HG03342 (cell line): ENCODE measurements at regions not wholly inside any gene's neighbourhood (a gene's known extent, or its start where the extent isn't known, plus 50 kb on each side); places are given as distances from the start of the nearest gene placed in this dataset.

Source experiments
- ATAC-seq: cut with Tn5 transposase; IDR thresholded peaks from one replicate; pipeline ENCODE4 v1.9.1; 2021; ENCODE audit warnings: mild to moderate bottlenecking, moderate library complexity; ENCODE audit not compliant: unreplicated experiment

DNA sequence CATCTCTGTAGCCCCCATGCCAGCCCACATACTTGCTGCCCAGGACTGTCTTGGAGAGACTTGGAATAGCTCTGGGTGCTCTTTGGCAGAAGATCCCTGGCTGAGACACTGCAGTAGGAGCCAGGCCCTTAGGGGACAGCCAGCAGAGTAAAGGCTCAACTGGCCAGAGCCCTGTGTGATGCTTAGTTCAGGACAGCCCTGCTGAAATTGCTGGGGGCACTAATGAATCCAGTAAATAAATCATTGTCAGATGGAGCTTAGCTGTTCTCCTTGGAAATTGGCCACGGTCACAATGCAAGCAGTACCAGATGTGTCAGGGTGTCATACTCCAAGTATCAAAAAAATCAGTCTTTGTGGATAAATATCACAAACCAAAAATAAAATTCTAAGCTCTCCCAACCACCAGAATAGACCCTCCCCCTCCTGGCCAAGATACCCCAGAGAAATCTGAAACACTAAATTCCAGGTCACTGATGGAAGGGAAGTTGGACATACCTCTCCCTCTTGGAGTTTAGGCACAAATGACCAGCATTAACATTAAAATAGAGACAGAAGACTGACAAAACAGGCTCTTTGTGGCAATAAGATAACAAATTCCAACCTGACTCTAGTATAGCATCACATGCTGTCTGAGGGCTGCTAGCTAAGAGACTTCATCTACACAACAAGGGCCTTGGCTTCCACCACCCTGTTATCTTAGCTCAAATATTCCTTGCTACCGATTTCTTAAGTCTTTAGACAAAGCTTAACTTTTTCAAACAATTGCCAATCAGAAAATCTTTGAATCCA lies 83.2 kb upstream of the DNAH14 start:
- ATAC-seq: no peak

DNA sequence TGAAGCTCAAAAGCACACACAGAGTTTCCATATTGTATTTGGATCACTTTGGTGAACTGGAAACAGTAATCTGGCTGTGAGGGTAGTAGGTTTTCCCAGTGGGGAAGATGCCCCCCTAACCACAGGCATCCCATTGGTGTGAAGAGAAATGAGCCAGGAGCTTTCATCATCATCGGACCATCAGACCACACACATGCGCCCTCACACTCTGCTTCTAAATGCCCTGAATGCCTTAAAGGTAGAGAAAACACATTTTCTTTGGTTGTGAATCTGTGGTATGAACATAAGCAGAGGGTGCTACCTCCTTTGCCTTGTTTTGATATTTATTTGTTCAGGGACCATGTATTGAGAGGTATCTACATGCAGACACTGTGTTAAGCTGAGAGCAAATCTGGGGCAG lies 79.0 kb upstream of the DNAH14 start:
- no peak for ATAC-seq

DNA sequence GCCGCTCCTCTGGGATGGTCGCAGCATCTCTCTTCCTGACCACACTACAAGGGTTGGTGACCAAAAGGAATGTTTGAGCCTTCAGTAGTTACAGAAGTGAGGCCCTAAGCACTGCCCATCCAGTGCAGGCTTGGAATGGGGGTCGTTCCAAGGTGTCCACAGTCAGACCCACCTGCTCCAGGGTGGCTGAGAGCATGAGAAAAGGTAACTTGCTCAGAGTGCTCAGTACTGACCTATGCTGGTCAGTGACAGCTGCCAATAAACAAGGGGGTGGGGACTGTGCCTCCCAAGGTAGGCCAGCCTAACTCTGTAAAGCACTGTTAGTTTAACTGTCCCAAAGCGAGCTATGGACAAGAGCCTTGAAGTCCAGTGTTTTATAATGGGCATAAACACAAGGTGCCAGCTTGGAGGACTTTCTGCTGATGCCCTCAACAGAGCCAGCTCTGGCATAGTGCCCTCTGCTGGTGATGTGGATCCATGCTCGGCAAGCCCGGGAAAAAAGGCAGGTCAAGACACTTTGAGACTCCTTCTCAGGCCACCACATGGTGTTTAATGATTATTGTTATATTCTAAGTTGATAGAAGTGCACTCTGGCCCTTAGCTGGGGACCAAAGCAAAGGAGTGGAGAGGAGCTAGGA lies 78.1 kb upstream of the DNAH14 start:
- ATAC-seq: peak; percentile 73

DNA sequence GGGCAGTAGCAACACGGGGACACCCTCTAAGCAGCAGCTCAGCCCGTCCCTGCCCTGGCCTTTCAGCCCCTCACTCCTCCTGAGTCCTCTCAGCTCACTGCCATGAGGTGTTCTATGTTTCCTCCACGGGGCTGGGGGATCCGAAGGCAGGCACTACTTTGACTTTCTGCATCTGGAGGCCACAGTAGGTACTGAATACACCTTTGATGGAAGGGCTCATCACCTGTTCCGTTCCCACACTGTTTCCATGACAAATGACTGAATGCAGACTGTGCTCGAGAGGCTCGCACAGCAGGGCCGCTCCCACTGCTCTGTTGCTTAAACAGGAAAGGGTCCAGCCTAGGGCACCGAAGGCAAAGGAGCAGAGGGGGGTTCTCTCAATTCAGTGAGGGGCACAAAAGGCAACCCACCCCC lies 77.6 kb upstream of the DNAH14 start:
- peak; percentile 21 for ATAC-seq

DNA sequence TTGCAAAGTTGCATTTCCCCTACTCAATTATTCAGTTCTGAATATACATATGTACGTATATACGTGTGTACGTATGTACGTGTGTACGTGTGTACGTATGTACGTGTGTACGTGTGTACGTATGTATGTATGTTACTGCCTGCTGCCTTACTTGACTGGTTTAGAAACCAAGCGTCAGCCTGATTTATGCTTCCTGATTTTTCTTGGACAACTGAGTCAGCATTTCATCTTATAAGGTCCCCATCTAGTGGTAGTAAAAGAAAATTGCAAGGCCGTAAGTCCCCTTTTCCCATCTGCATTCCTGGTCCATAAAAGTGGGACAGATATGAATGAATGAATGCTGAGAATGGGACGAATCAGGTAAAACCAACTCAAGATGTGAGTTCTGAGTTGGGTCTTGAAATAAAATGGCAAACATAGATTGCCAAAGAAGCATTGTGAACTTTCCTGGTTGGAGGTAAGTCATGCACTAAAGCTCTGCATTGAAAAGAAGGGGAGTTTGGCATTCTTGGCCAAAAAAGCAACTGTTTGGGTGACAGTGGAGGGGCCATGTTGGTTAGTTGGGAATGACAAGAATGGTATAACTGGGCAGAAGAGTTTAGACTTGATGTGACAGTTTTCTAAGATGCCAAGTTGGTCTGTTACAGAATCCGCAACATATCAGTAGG lies 76.4 kb upstream of the DNAH14 start:
- no peak for ATAC-seq

DNA sequence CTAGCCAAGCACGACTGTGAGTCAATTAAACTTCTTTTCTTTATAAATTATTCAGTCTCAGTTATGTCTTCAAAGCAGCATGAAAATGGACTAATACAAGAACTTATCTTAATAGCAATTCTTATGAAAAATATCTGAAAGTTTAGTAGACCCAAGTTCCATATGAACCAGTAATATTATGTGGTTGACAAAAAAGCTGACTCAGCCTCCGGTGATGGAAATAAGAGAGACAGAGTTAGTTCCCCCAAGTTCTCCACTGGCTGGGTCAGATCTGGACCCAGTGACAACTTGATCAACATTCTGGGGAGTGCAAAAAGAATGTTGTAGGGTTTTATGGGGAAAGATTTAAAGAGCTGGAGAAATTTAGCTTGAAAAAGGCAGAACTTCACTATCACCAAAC lies 72.5 kb upstream of the DNAH14 start:
- ATAC-seq: no peak

DNA sequence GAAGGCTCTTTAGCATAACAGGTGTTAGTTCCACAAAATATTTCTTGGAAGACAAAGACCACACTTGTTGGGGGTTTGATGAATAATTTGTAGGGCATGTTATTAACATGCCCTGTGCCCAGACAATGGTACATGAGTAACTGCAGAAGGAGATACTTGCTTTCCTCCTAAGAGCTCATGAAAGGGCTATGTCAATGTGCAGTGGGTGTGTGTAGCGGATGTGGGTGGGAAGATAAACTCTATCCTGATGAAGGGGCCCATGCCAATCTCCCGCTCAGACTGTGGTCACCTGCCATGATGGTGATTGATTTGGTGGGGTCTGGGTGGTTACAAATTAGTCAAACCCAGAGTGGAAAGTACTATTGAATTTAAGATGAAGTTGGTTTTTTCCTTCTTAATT lies 69.8 kb upstream of the DNAH14 start:
- no peak for ATAC-seq

DNA sequence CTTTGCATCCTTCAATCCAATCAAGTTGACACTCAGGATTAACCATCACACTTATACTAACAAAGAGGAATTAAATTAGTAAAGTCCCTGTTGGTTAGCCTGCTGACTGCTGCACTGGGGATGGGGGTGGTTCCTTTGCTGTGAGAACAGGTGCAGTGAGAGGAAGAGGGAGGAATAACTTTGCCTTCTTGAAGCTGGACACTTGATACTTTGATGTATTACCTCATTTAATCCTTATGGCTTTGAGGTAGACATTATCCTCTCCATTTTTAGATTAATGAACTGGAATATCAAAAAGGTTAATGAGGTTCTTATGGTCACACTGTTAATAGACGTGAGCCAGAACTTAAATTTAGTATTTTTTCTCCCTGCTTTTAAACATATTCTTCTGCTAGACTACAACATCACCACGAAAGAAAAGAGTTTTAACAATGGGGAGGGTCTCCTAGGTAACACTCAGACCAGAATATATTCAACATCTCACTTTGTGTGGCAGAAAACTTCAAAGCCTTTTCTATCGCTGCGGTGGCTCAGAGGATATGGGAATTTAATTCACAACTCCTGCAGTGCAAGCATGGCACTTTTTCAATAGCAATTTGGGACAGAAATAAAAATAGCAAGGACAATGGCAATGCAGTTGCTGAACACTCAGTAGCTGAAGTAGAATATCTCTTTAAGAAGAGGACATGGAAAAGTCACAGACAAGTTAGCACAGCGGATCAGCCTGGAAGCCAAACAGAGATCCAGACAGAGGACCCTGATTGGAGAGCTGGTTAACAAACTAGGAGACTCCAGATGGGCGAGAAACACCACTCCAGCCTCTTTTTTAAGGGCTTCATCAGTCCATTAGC lies 68.8 kb upstream of the DNAH14 start:
- no peak for ATAC-seq

DNA sequence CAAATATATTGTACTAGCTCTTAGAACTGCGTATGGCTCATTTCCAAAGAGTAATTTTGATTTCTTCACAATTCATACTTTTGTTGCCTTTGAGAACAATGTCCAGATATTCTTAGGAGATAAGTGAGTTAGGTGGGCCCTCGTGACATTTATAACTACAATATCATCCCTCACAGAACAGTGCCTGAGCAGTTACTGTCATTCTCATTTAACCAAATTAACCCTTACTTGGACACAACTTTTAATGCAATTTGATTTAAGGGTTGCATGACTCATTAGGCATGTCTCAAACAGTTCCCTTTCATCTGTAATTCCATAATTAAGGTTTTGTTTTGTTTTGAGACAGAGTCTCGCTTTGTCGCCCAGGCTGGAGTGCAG lies 68.1 kb upstream of the DNAH14 start:
- no peak for ATAC-seq

DNA sequence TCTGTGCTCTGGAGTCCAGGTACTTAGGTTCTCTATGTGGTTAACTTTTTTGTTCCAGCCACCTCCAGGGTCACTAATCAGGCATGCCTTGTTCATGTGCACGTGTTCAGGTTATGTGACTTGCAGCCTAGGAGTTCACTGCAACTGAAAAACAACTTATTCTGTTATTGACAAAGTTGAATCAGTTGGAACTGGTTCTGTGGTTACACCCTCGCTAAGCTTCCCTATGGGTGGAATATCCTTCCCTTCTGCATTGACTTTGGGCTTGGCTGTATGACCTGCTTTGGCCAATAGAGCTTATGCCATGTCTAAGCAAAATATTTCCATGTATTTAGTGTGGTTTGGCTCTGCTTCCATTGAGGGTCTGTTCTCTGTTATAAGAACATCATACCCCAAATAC lies 66.0 kb upstream of the DNAH14 start:
- ATAC-seq: no peak

DNA sequence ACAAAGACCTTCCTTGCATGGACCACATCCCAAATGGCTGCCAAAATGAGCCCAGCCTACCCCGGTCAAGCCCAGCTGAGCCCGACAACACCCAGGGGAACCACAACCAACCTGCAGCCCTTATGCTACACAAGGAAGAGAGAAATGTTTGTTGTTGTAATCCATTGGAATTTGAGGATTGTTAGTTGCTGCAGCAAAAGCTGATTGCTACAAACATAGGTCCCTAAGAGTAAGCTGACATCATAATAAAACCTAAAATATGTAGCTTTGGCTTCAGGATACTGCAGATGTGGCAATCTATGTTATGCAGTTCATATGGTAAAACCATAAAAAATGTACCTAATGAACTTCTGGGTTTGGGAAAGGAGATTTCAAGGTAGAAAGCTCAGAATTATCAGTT lies 65.5 kb upstream of the DNAH14 start:
- ATAC-seq: no peak

DNA sequence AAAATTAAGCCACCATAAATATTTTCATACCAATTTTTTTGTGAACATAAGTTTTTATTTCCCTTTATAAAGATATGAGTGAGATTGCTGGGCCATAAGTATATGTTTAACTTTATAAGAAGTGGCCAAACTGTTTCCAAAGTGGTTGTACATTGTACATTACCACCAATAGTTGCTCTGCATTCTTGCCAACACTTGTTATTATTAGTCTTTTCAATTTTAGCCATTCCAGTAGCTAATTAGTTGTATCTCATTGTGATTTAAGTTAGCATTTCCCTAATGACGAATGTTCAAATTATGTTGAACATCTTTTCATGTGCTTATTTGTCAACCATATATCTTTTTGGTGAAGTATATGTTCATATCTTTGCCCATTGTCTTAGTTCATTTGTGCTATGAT lies 64.0 kb upstream of the DNAH14 start:
- ATAC-seq: no peak

DNA sequence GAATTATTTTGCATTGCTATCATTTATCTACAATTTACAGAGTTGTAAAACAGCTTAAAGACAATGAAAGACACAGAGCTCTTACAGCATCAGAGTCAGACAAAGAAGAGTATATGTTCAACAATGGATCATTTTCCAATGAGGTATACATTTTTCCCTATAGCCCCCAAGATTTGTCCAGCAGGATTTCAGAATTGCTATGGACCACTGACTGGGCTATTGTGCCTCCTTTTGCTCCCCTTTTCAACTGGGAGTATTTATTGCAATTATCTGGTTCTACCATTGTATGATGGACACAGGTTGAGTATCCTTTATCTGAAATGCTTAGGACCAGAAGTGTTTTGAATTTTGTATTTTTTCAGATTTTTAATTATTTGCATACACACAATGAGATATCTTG lies 62.5 kb upstream of the DNAH14 start:
- no peak for ATAC-seq

DNA sequence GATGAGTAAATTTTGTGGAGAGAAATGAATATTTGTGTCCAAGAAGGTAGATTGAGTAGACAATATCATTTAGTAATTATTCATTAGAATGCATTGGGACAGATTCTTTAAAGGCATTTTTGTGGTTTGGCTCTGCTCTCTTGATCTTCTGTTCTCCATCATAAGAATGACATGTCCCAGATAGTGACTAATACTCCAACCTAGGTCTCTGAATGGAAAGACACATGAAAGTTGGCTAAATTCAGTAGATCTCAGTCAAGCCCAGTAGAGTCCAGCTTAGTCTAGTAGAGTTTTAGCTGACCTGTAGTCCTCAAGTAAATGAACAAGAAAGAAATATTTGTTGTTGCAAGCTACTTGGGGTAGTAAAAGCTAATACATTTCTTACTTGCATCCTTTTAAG lies 61.8 kb upstream of the DNAH14 start:
- ATAC-seq: no peak

DNA sequence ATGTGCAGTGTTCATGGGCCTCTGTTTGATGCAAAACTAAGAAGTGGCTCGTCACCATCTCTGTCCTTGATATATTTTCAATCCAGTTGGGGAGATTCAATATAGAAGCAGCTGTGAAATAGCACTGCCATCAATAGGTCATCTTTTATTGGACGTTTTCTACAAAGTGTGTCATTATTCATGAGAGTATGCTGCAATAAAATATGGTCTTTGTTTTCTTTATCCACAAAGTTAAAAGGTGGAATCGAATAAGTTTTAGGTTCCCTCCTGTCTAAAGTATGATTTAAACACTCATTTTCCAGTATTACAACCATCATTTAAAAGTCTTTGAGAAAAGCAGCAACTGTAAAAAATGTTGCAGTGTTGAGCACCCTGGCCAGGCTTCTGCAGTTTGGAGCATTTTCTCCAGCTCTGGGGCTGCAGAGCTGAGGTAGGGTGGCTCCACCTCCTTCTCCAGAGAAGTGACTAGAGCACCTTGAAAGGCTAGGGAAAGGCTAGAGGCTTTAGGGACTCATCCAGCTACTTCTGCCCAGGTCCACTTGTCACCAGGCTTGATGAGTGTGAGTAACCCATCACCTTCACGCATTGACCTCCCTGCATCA lies 56.5 kb upstream of the DNAH14 start:
- ATAC-seq: no peak

DNA sequence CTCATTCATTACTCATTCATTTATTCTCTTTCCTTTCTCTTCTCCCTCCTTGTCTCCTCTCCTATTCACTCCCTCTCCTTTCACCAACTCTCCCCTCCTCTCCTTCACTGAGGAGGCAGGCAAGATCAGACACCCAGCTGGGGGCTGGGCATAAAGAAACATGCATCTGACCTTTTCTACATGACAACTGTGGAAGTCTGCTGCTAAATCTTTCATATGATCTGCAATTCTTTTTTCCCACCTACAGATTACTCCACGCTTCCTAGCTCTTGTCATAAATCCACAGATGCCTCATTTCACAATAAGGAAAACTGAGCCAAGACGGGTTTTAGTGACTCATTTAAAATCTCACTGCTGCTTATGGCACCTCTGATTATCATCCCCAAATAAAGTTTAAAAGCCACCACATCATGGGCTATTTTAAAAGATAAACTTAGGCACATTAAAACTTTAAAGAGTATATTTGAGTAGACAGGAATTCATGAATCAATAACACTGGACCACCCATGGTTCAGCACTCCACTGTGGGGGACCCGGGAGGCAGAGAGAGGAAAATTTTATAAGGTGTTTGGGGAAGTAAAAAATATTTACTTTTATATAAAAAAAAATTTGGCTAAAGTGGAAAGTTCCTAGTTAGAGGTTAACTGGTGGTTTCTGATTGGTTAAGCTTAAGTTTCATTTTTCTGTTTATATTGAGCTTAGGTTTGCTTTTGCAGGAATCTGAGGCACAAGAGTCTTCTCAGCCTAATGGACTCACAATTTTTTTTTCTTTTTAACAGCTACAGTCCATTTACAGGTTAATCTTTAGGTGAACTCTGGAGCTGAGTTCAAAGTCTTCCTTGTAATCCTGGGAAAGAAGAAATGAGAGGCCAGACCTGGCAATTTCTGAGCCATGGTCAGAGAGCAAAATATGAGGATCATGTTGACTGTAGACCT lies 55.8 kb upstream of the DNAH14 start:
- ATAC-seq: no peak

DNA sequence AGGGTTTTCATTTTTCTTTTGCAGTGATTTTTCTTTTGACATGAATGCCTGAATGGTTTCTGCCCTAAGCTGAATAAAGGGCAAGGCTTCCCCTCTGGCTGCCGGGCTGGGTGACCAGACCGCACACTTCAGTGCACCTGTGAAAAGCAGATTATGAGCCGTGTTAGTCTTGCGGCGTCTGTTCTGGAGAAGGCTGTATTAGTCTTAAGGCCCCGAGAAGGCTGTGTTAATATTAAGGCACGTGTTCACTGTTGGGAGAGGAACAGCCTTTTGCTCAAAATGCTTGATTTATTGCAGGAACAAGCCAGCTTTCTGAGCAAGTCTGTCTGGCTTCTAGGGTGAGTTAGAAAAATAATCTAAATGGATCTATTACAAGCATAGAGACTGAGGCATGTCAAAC lies 54.7 kb upstream of the DNAH14 start:
- no peak for ATAC-seq

DNA sequence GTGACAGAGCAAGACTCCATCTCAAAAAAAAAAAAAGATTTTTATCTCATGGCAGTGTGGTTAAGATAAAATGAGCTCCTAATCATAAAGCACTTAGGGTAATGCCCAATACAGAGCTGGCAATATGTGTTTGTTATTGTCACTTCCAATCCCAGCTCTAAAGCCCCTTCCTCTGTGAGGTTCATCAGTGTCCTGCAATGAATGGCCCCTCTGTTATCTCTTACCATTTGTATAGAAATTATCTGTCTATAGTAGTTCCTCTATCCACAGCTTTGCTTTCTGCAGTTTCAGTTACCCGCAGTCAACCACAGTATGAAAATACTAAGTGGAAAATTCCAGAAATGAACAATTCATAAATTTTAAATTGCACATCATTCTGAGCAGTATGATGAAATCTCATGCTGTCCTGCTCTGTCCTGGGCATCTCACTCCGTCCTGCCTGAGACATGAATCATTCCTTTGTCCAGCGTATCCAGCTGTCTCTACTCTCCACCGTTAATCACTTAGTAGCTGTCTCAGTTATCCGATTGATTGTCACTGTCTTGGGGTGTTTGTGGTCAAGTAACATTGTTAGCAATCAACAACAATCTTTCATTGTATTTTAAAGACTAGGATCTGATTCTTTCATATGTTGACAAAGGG lies 50.2 kb upstream of the DNAH14 start:
- ATAC-seq: no peak
